Karpas-422 (cell line): ENCODE measurements at regions not wholly inside any gene's neighbourhood (a gene's known extent, or its start where the extent isn't known, plus 50 kb on each side); places are given as distances from the start of the nearest gene placed in this dataset.

ENCODE experiments used
- DNase-seq: peaks from one replicate; pipeline ENCODE4 v3.0.0-alpha.2; 2015
- H2AFZ ChIP-seq: fragments of 200-600 bp; sonication (generic); 2 replicates; pipeline ENCODE4 v1.6.1; 2014; ENCODE audit warnings: antibody characterized with exemption, low read length, mixed read lengths
- H3K27ac ChIP-seq: fragments of 200-600 bp; sonication (generic); 2 replicates; pipeline ENCODE4 v1.5.1; 2014; ENCODE audit warnings: mild to moderate bottlenecking, low read length, moderate library complexity
- H3K27me3 ChIP-seq: fragments of 200-600 bp; sonication (generic); 2 replicates; pipeline ENCODE4 v1.6.1; 2014; ENCODE audit warnings: low read length, mixed read lengths
- H3K36me3 ChIP-seq: fragments of 200-600 bp; sonication (generic); 2 replicates; pipeline ENCODE4 v1.6.1; 2014; ENCODE audit warnings: low read length, mixed read lengths; ENCODE audit not compliant: insufficient read depth
- H3K4me1 ChIP-seq: fragments of 200-600 bp; sonication (generic); 2 replicates; pipeline ENCODE4 v1.6.1; 2014; ENCODE audit warnings: mild to moderate bottlenecking, low read length, mixed read lengths
- H3K4me2 ChIP-seq: fragments of 200-600 bp; sonication (generic); 2 replicates; pipeline ENCODE4 v1.6.1; 2014; ENCODE audit warnings: low read length, low read depth, mild to moderate bottlenecking; ENCODE audit not compliant: poor library complexity, severe bottlenecking
- H3K4me3 ChIP-seq: fragments of 200-600 bp; sonication (generic); 2 replicates; pipeline ENCODE4 v1.5.1; 2014; ENCODE audit warnings: mild to moderate bottlenecking, antibody characterized with exemption, low read length, mixed read lengths
- H3K79me2 ChIP-seq: fragments of 200-600 bp; sonication (generic); 2 replicates; pipeline ENCODE4 v1.6.1; 2014; ENCODE audit warnings: mild to moderate bottlenecking, low read length, mixed read lengths
- H3K9ac ChIP-seq: fragments of 200-600 bp; sonication (generic); 2 replicates; pipeline ENCODE4 v1.6.0; 2014; ENCODE audit warnings: low read length
- H3K9me2 ChIP-seq: fragments of 200-600 bp; sonication (generic), shearing (Covaris generic); replicated peaks from 2 replicates; pipeline ENCODE4 v1.6.0; 2014; ENCODE audit warnings: mild to moderate bottlenecking, low read length, moderate library complexity; ENCODE audit not compliant: insufficient read depth
- H3K9me3 ChIP-seq: fragments of 300-700, 200-600 bp; sonication (generic); 2 replicates; pipeline ENCODE4 v1.6.1; 2014; ENCODE audit warnings: low read length, mixed read lengths
- H4K20me1 ChIP-seq: fragments of 200-600 bp; sonication (generic); 2 replicates; pipeline ENCODE4 v1.6.1; 2014; ENCODE audit warnings: mild to moderate bottlenecking, antibody characterized with exemption, low read length, low read depth; ENCODE audit not compliant: insufficient read depth

GRCh38 chr13:65959305-65959704 lies 1270.8 kb downstream of the PCDH9 start:
- no peak overlapping the region for H3K27ac ChIP-seq
- peaks cover 20% of the 10 kb centered on the region for H3K9me3 ChIP-seq
- H3K9me2 ChIP-seq = no peaks in the 10 kb centered on the region
- no peaks in the 10 kb centered on the region for H3K27me3 ChIP-seq
- H3K36me3 ChIP-seq = no peaks in the 10 kb centered on the region
- no peak overlapping the region for H3K4me3 ChIP-seq
- no peaks in the 10 kb centered on the region for H3K79me2 ChIP-seq
- no peak overlapping the region for H3K4me2 ChIP-seq
- H2AFZ ChIP-seq = no peak overlapping the region
- H3K9ac ChIP-seq = no peak overlapping the region
- no peaks in the 10 kb centered on the region for H3K4me1 ChIP-seq
- no peak for DNase-seq
- H4K20me1 ChIP-seq = no peaks in the 10 kb centered on the region

GRCh38 chr13:65946387-65946786 lies 1283.7 kb downstream of the PCDH9 start:
- H3K79me2 ChIP-seq = no peaks in the 10 kb centered on the region
- H3K9me2 ChIP-seq = no peaks in the 10 kb centered on the region
- no peaks in the 10 kb centered on the region for H3K27me3 ChIP-seq
- peaks cover 7% of the 10 kb centered on the region for H3K9me3 ChIP-seq
- no peaks in the 10 kb centered on the region for H4K20me1 ChIP-seq
- H3K4me3 ChIP-seq = no peak overlapping the region
- H3K9ac ChIP-seq = no peak overlapping the region
- H3K4me2 ChIP-seq = no peak overlapping the region
- no peaks in the 10 kb centered on the region for H3K36me3 ChIP-seq
- no peak for DNase-seq
- H3K27ac ChIP-seq = no peak overlapping the region
- H2AFZ ChIP-seq = 0 out of 2 replicates have a peak overlapping the region, but pooled peaks have one; percentile 30
- no peaks in the 10 kb centered on the region for H3K4me1 ChIP-seq

GRCh38 chr13:65943708-65944107 lies 1286.4 kb downstream of the PCDH9 start:
- Histone ChIP-seq H2AFZ (0 out of 2 replicates have a peak overlapping the region, but pooled peaks have one; percentile 11), H3K4me2 (no peak overlapping the region), H3K36me3 (no peaks in the 10 kb centered on the region), H3K4me3 (no peak overlapping the region), H3K27ac (no peak overlapping the region), H3K27me3 (no peaks in the 10 kb centered on the region), H4K20me1 (no peaks in the 10 kb centered on the region), H3K9me3 (0 out of 2 replicates have a peak, but pooled peaks cover 2% of the 10 kb centered on the region), H3K4me1 (0 out of 2 replicates have a peak, but pooled peaks cover 2% of the 10 kb centered on the region), H3K9ac (no peak overlapping the region), H3K79me2 (no peaks in the 10 kb centered on the region), H3K9me2 (no peaks in the 10 kb centered on the region)
- no peak for DNase-seq

GRCh38 chr13:65943024-65943423 lies 1287.1 kb downstream of the PCDH9 start:
- DNase-seq = no peak
- Histone ChIP-seq H3K27ac (no peak overlapping the region), H3K79me2 (no peaks in the 10 kb centered on the region), H3K36me3 (no peaks in the 10 kb centered on the region), H3K9me2 (no peaks in the 10 kb centered on the region), H3K27me3 (no peaks in the 10 kb centered on the region), H3K4me1 (0 out of 2 replicates have a peak, but pooled peaks cover 2% of the 10 kb centered on the region), H3K4me3 (no peak overlapping the region), H3K4me2 (no peak overlapping the region), H2AFZ (no peak overlapping the region), H3K9me3 (0 out of 2 replicates have a peak, but pooled peaks cover 2% of the 10 kb centered on the region), H4K20me1 (no peaks in the 10 kb centered on the region), H3K9ac (no peak overlapping the region)

GRCh38 chr13:65940720-65941119 lies 1289.4 kb downstream of the PCDH9 start:
- H3K9me2 ChIP-seq = no peaks in the 10 kb centered on the region
- DNase-seq = no peak
- no peaks in the 10 kb centered on the region for H4K20me1 ChIP-seq
- no peak overlapping the region for H3K9ac ChIP-seq
- no peaks in the 10 kb centered on the region for H3K27me3 ChIP-seq
- peak overlapping the region; percentile 82 for H2AFZ ChIP-seq
- no peaks in the 10 kb centered on the region for H3K9me3 ChIP-seq
- no peak overlapping the region for H3K4me3 ChIP-seq
- H3K79me2 ChIP-seq = no peaks in the 10 kb centered on the region
- 0 out of 2 replicates have a peak, but pooled peaks cover 2% of the 10 kb centered on the region for H3K4me1 ChIP-seq
- H3K36me3 ChIP-seq = no peaks in the 10 kb centered on the region
- H3K4me2 ChIP-seq = no peak overlapping the region
- no peak overlapping the region for H3K27ac ChIP-seq

GRCh38 chr13:65937251-65937650 lies 1292.9 kb downstream of the PCDH9 start:
- Histone ChIP-seq H2AFZ (no peak overlapping the region), H3K27me3 (no peaks in the 10 kb centered on the region), H3K4me1 (0 out of 2 replicates have a peak, but pooled peaks cover 2% of the 10 kb centered on the region), H3K27ac (no peak overlapping the region), H3K9me2 (no peaks in the 10 kb centered on the region), H3K9ac (no peak overlapping the region), H3K9me3 (no peaks in the 10 kb centered on the region), H3K4me2 (no peak overlapping the region), H3K79me2 (no peaks in the 10 kb centered on the region), H4K20me1 (no peaks in the 10 kb centered on the region), H3K4me3 (no peak overlapping the region), H3K36me3 (no peaks in the 10 kb centered on the region)
- DNase-seq = no peak

GRCh38 chr13:65936249-65936648 lies 1293.9 kb downstream of the PCDH9 start:
- Histone ChIP-seq H3K27me3 (no peaks in the 10 kb centered on the region), H3K27ac (no peak overlapping the region), H3K9me3 (no peaks in the 10 kb centered on the region), H3K4me3 (no peak overlapping the region), H3K4me1 (0 out of 2 replicates have a peak, but pooled peaks cover 2% of the 10 kb centered on the region), H3K9ac (no peak overlapping the region), H4K20me1 (no peaks in the 10 kb centered on the region), H3K4me2 (no peak overlapping the region), H3K36me3 (no peaks in the 10 kb centered on the region), H3K9me2 (no peaks in the 10 kb centered on the region), H3K79me2 (no peaks in the 10 kb centered on the region), H2AFZ (no peak overlapping the region)
- DNase-seq = no peak

GRCh38 chr13:65932587-65933239 lies 1297.4 kb downstream of the PCDH9 start:
- Histone ChIP-seq H4K20me1 (no peaks in the 10 kb centered on the region), H3K4me1 (no peaks in the 10 kb centered on the region), H3K9me3 (no peaks in the 10 kb centered on the region), H3K27me3 (no peaks in the 10 kb centered on the region), H3K4me3 (no peak overlapping the region), H3K9me2 (no peaks in the 10 kb centered on the region), H3K4me2 (no peak overlapping the region), H3K9ac (no peak overlapping the region), H3K36me3 (no peaks in the 10 kb centered on the region), H3K79me2 (no peaks in the 10 kb centered on the region), H3K27ac (no peak overlapping the region), H2AFZ (no peak overlapping the region; the same call in 1 of the 2 replicates)
- no peak for DNase-seq
